Esophagus muscularis mucosa (tissue), 4 donors: ENCODE measurements at regions not wholly inside any gene's neighbourhood (a gene's known extent, or its start where the extent isn't known, plus 50 kb on each side); places are given as distances from the start of the nearest gene placed in this dataset.

Experiments used
- DNase-seq: peaks from one replicate; pipeline ENCODE4 v3.0.0-alpha.2; 2017; ENCODE audit errors: extremely low spot score
- H3K27ac ChIP-seq, 4 donors: fragments of 200-600 bp; sonication (generic); replicated peaks in 1 of 4; 1 replicate in 3 of 4; 2 replicates in 1 of 4; pipeline ENCODE4 v1.5.1; 2016 to 2019; ENCODE audit warnings: mild to moderate bottlenecking in 1 of 4
- H3K27me3 ChIP-seq, 4 donors: fragments of 200-600 bp; sonication (generic); one replicate each; pipeline versions ENCODE4 v1.5.1 to v1.6.0; 2016 to 2019
- H3K36me3 ChIP-seq, 4 donors: fragments of 200-600 bp; sonication (generic); one replicate each; pipeline ENCODE4 v1.5.1; 2016 to 2019
- H3K4me1 ChIP-seq, 4 donors: fragments of 200-600 bp; sonication (generic); one replicate each; pipeline ENCODE4 v1.5.1; 2016 to 2019
- H3K4me3 ChIP-seq, 4 donors: fragments of 200-600 bp; sonication (generic); 1 replicate in 2 of 4; 2 replicates in 2 of 4; pipeline ENCODE4 v1.5.1; 2016 to 2019; ENCODE audit warnings: mild to moderate bottlenecking in 4 of 4, moderate library complexity in 1 of 4
- H3K9me3 ChIP-seq, 4 donors: fragments of 200-600 bp; sonication (generic); 1 replicate in 3 of 4; 2 replicates in 1 of 4; pipeline ENCODE4 v1.5.1; 2016 to 2019
- EP300 ChIP-seq: sonication (generic); formaldehyde crosslinking; IDR thresholded peaks from one replicate; pipeline ENCODE4 v1.6.1; 2017; ENCODE audit warnings: antibody characterized with exemption
- POLR2A ChIP-seq: fragments of 450-650 bp; IDR thresholded peaks from one replicate; pipeline ENCODE4 v1.6.1; 2017; ENCODE audit warnings: antibody characterized with exemption, moderate library complexity, mild to moderate bottlenecking, low read depth
- POLR2AphosphoS5 ChIP-seq, 2 donors: sonication (generic); formaldehyde crosslinking; IDR thresholded peaks; one replicate each; pipeline ENCODE4 v1.6.1; 2017; ENCODE audit warnings: antibody characterized with exemption in 2 of 2
- WGBS: methylation state at CpG from one replicate; pipeline ENCODE4 v1.1.5; 2018; 5-methylcytosine and 5-hydroxymethylcytosine counted together
- intact Hi-C: fragments of 100-400 bp; cut with DNase I; formaldehyde crosslinking; loops from one replicate; pipeline ENCODE4 v1.15.1; 2023
- TF ChIP-seq, protein P1 (sequence below), 3 experiments: fragments of 200-600 bp in 2 of 3; fragments of 450-650 bp in 1 of 3; sonication (generic) in 2 of 3; IDR thresholded peaks; one replicate each; pipeline ENCODE4 v1.5.1; 2017 to 2019; ENCODE audit warnings: antibody characterized with exemption in 3 of 3, mild to moderate bottlenecking in 2 of 3, moderate library complexity in 1 of 3

- Histone ChIP-seq H3K4me3 (no peak overlapping the region), H3K27me3 (peaks cover 0 to 6% (median 0%) of the 10 kb centered on the region in 4 donors), H3K9me3 (no peaks in the 10 kb centered on the region), H3K27ac (no peak overlapping the region), H3K4me1 (peaks cover 0 to 3% (median 0%) of the 10 kb centered on the region in 4 donors), H3K36me3 (no peaks in the 10 kb centered on the region)
- intact Hi-C loops, result no loop called here
- WGBS, result 82% methylated on average over 5 of the region's 5 CpGs
- DNase-seq, result no peak
- TF ChIP-seq POLR2AphosphoS5 (IDR thresholded peaks at IDR 0.05), result no peak
- no peak for TF ChIP-seq POLR2A
- TF ChIP-seq, protein P1, sequence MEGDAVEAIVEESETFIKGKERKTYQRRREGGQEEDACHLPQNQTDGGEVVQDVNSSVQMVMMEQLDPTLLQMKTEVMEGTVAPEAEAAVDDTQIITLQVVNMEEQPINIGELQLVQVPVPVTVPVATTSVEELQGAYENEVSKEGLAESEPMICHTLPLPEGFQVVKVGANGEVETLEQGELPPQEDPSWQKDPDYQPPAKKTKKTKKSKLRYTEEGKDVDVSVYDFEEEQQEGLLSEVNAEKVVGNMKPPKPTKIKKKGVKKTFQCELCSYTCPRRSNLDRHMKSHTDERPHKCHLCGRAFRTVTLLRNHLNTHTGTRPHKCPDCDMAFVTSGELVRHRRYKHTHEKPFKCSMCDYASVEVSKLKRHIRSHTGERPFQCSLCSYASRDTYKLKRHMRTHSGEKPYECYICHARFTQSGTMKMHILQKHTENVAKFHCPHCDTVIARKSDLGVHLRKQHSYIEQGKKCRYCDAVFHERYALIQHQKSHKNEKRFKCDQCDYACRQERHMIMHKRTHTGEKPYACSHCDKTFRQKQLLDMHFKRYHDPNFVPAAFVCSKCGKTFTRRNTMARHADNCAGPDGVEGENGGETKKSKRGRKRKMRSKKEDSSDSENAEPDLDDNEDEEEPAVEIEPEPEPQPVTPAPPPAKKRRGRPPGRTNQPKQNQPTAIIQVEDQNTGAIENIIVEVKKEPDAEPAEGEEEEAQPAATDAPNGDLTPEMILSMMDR (IDR thresholded peaks at IDR 0.05), result no peak
- TF ChIP-seq EP300, result no peak
These were observed 78.0 kb upstream of the MAFB start for GRCh38 chr20:40766790-40767614.

- no peaks in the 10 kb centered on the region for H3K36me3 ChIP-seq
- intact Hi-C loops, result no loop called here
- peaks cover 0 to 6% (median 0%) of the 10 kb centered on the region in 4 donors for H3K27me3 ChIP-seq
- H3K27ac ChIP-seq, result no peak overlapping the region
- H3K9me3 ChIP-seq, result no peaks in the 10 kb centered on the region
- no peak for DNase-seq
- TF ChIP-seq EP300, result no peak
- no peak for TF ChIP-seq POLR2A
- no peak overlapping the region for H3K4me3 ChIP-seq
- WGBS, result 92% methylated on average over 3 of the region's 3 CpGs
- peaks cover 0 to 3% (median 0%) of the 10 kb centered on the region in 4 donors for H3K4me1 ChIP-seq
These were observed 78.5 kb upstream of the MAFB start for GRCh38 chr20:40767615-40767924.

- no peaks in the 10 kb centered on the region for H3K36me3 ChIP-seq
- intact Hi-C loops, result no loop called here
- DNase-seq, result no peak
- H3K4me3 ChIP-seq, result no peak overlapping the region
- 82% methylated on average over 3 of the region's 3 CpGs for WGBS
- no peak overlapping the region for H3K27ac ChIP-seq
- peaks cover 0 to 3% (median 0%) of the 10 kb centered on the region in 4 donors for H3K4me1 ChIP-seq
- no peak for TF ChIP-seq POLR2AphosphoS5 (IDR thresholded peaks at IDR 0.05)
- TF ChIP-seq, protein P1 (IDR thresholded peaks at IDR 0.05), result no peak
- H3K27me3 ChIP-seq, result peaks cover 0 to 6% (median 0%) of the 10 kb centered on the region in 4 donors
- no peaks in the 10 kb centered on the region for H3K9me3 ChIP-seq
These were observed 79.1 kb upstream of the MAFB start for GRCh38 chr20:40768105-40768504.

- Histone ChIP-seq H3K4me3 (no peak overlapping the region), H3K4me1 (peaks cover 0 to 3% (median 0%) of the 10 kb centered on the region in 4 donors), H3K36me3 (no peaks in the 10 kb centered on the region), H3K27ac (no peak overlapping the region), H3K27me3 (peaks cover 0 to 6% (median 0%) of the 10 kb centered on the region in 4 donors), H3K9me3 (no peaks in the 10 kb centered on the region)
- intact Hi-C loops, result no loop called here
- DNase-seq, result no peak
- 68% methylated on average over 2 of the region's 2 CpGs for WGBS
- no peak for TF ChIP-seq POLR2A
- TF ChIP-seq, protein P1 (IDR thresholded peaks at IDR 0.05), result no peak
- TF ChIP-seq POLR2AphosphoS5 (IDR thresholded peaks at IDR 0.05), result no peak
- no peak for TF ChIP-seq EP300
These were observed 80.7 kb upstream of the MAFB start for GRCh38 chr20:40769677-40770285.

DNA sequence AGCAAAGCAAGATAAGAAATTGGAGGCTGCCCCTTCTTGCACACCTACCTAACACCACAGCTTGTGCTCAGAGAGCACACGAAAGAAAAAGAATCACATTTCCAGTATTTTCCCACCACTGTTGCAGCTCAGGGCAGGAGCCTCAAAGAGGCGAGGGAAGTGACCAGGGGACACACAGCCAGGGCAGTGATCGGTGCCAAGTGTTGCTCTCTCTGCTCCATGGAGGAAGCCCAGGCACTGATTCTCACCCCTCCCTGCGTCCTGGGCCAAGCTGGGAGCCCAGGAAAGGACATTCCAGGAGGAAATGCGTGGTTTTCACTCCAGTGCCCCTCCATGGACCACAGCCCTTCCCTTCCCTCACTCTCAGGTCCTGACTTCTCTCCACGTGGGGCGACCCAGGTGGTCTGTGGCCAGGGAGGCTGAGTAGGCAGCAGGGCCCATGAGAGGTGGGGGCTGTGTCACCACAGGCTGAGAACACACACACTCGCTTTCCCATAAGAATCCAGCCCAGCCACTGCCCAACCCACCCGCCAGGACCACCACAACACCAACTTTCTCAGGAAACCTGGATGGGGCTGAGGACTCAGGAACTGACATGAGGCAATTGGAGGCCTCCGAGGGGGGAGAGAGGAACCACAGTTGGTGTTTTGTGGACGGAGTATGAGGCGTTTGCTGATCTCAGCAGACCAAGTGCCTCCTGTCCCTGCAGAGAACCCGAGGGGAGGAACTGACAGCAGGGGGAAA is 81.7 kb upstream of the MAFB start:
- Histone ChIP-seq H3K36me3 (no peaks in the 10 kb centered on the region), H3K27ac (no peak overlapping the region), H3K27me3 (peaks cover 0 to 6% (median 0%) of the 10 kb centered on the region in 4 donors), H3K9me3 (no peaks in the 10 kb centered on the region), H3K4me3 (no peak overlapping the region), H3K4me1 (peaks cover 0 to 3% (median 0%) of the 10 kb centered on the region in 4 donors)
- intact Hi-C loops, result no loop called here
- 75% methylated on average over 12 of the region's 13 CpGs for WGBS
- DNase-seq, result no peak
- TF ChIP-seq EP300 (no peak), POLR2AphosphoS5 (IDR thresholded peaks at IDR 0.05) (no peak), POLR2A (no peak)
- TF ChIP-seq, protein P1 (IDR thresholded peaks at IDR 0.05), result no peak
